GM12878 (cell line): ENCODE measurements at regions not wholly inside any gene's neighbourhood (a gene's known extent, or its start where the extent isn't known, plus 50 kb on each side); places are given as distances from the start of the nearest gene placed in this dataset.

ENCODE experiments used
- ATAC-seq: fragments of 200-7000 bp; cut with Tn5 transposase; 3 replicates; pipeline ENCODE4 v1.9.1; 2020; ENCODE audit warnings: mild to moderate bottlenecking, moderate library complexity
- BruUV-seq: library from RNA; stranded (reverse); fragments of 400-500 nt; replicated peaks from 2 replicates; lab custom pipeline; 2021; lab: Mats Ljungman, UMichigan
- CTCF ChIA-PET: fragments of 300-600 bp; sonication (Branson Sonifier 250); formaldehyde crosslinking; extraction: SDS; loops from one replicate; lab custom pipeline; 2021; ENCODE audit warnings: inconsistent platforms; lab: Yijun Ruan, JAX
- POLR2A ChIA-PET: fragments of 350-600 bp; formaldehyde crosslinking; extraction: SDS; loops from one replicate; lab custom pipeline; 2021; ENCODE audit warnings: inconsistent platforms; lab: Charles Lee
- RAD21 ChIA-PET: fragments of 300-600 bp; sonication (Branson Sonifier 250); formaldehyde crosslinking; loops from one replicate; lab custom pipeline; 2023; ENCODE audit warnings: antibody characterized with exemption; ENCODE audit not compliant: unreplicated experiment; lab: Charles Lee
- SMC1A ChIA-PET: fragments of 300-600 bp; sonication (Branson Sonifier 250); formaldehyde crosslinking; loops from one replicate; lab custom pipeline; 2023; ENCODE audit not compliant: unreplicated experiment, uncharacterized antibody; lab: Charles Lee
- DNase-seq: peaks from one replicate; pipeline ENCODE4 v3.0.0-alpha.2; 2011; ENCODE audit warnings: low read depth, low spot score
- FAIRE-seq: peaks from 3 replicates; lab custom pipeline; 2011; peaks lifted over from hg19 to GRCh38; lab: Jason Lieb, UNC
- H2AFZ ChIP-seq: 2 replicates; pipeline ENCODE4 v1.6.0; 2011; ENCODE audit warnings: low read depth, low read length, control low read depth; ENCODE audit not compliant: control insufficient read depth
- H3K27ac ChIP-seq: 2 replicates; pipeline ENCODE4 v1.5.1; 2011; ENCODE audit warnings: control low read depth; ENCODE audit not compliant: control insufficient read depth, insufficient read depth
- H3K27me3 ChIP-seq, 2 experiments: replicated peaks in 1 of 2; 2 replicates each; pipeline versions ENCODE4 v1.6.0 to v1.6.1; 2011; ENCODE audit warnings: low read length in 1 of 2; ENCODE audit not compliant: control insufficient read depth in 2 of 2, insufficient read depth in 2 of 2
- H3K36me3 ChIP-seq, 2 experiments: 2 replicates each; pipeline ENCODE4 v1.5.1; 2011; ENCODE audit warnings: low read length in 1 of 2; ENCODE audit not compliant: control insufficient read depth in 2 of 2, insufficient read depth in 2 of 2
- H3K4me1 ChIP-seq: 2 replicates; pipeline ENCODE4 v1.6.1; 2011; ENCODE audit warnings: mild to moderate bottlenecking, low read length, moderate library complexity, mixed read lengths; ENCODE audit not compliant: control insufficient read depth, insufficient read depth
- H3K4me2 ChIP-seq: 2 replicates; pipeline ENCODE4 v1.6.0; 2011; ENCODE audit warnings: control low read depth; ENCODE audit not compliant: control insufficient read depth, insufficient read depth
- H3K4me3 ChIP-seq: fragments of 200-600 bp; sonication (generic); 2 replicates; pipeline ENCODE4 v1.5.1; 2016
- H3K79me2 ChIP-seq: 2 replicates; pipeline ENCODE4 v1.6.0; 2011; ENCODE audit warnings: low read length; ENCODE audit not compliant: control insufficient read depth, insufficient read depth
- H3K9ac ChIP-seq: 2 replicates; pipeline ENCODE4 v1.8.0; 2011; ENCODE audit warnings: low read length, control low read depth, mixed read lengths; ENCODE audit not compliant: control insufficient read depth, insufficient read depth
- H3K9me3 ChIP-seq: replicated peaks from 3 replicates; pipeline ENCODE4 v1.5.1; 2011; ENCODE audit warnings: mild to moderate bottlenecking, low read length; ENCODE audit not compliant: control insufficient read depth, insufficient read depth
- H4K20me1 ChIP-seq: 2 replicates; pipeline ENCODE4 v1.6.0; 2011; ENCODE audit not compliant: control insufficient read depth, insufficient read depth
- ELK1 ChIP-seq: IDR thresholded peaks from 2 replicates; pipeline ENCODE4 v1.6.1; 2012; ENCODE audit warnings: low read depth, low read length, improper control_type of control experiment
- GATAD2B ChIP-seq: fragments of 450-650 bp; conservative IDR thresholded peaks from 2 replicates; pipeline ENCODE4 v1.6.1; 2017; ENCODE audit warnings: low read depth, mild to moderate bottlenecking, moderate library complexity
- KDM1A ChIP-seq: fragments of 200-600 bp; sonication (generic); IDR thresholded peaks from 2 replicates; pipeline ENCODE4 v1.6.1; 2016; ENCODE audit warnings: borderline replicate concordance
- KLF5 ChIP-seq: fragments of 450-650 bp; IDR thresholded peaks from 2 replicates; pipeline ENCODE4 v1.6.1; 2014; ENCODE audit warnings: mild to moderate bottlenecking; ENCODE audit not compliant: partially characterized antibody
- MEF2A ChIP-seq: IDR thresholded peaks from 2 replicates; pipeline ENCODE4 v1.6.1; 2011; ENCODE audit warnings: low read depth, mild to moderate bottlenecking, low read length, moderate library complexity; ENCODE audit not compliant: insufficient read depth
- NR2C1 ChIP-seq: fragments of 450-650 bp; IDR thresholded peaks from 2 replicates; pipeline ENCODE4 v1.6.1; 2017; ENCODE audit warnings: antibody characterized with exemption, mild to moderate bottlenecking, moderate library complexity
- PBX3 ChIP-seq: IDR thresholded peaks from 2 replicates; pipeline ENCODE4 v1.6.1; 2011; ENCODE audit warnings: mild to moderate bottlenecking, low read depth, low read length, moderate library complexity; ENCODE audit not compliant: insufficient replicate concordance
- RB1 ChIP-seq: fragments of 450-650 bp; formaldehyde crosslinking; IDR thresholded peaks from 2 replicates; pipeline ENCODE4 v1.6.1; 2017; ENCODE audit warnings: mild to moderate bottlenecking, borderline replicate concordance
- SRF ChIP-seq, 2 experiments: IDR thresholded peaks; 2 replicates each; pipeline ENCODE4 v1.6.1; 2011; ENCODE audit warnings: low read depth in 2 of 2, low read length in 2 of 2, mild to moderate bottlenecking in 1 of 2, moderate library complexity in 1 of 2
- TARDBP ChIP-seq: IDR thresholded peaks from 2 replicates; pipeline ENCODE4 v1.6.1; 2016; ENCODE audit warnings: borderline replicate concordance
- ZNF622 ChIP-seq: fragments of 450-650 bp; IDR thresholded peaks from 2 replicates; pipeline ENCODE4 v1.6.1; 2017; ENCODE audit warnings: mild to moderate bottlenecking, inconsistent platforms
- WGBS: methylation state at CpG from one replicate; pipeline ENCODE4 v1.1.6; 2016; ENCODE audit warnings: low lambda C conversion rate; ENCODE audit not compliant: insufficient replicate concordance, insufficient coverage; ENCODE audit errors: missing lambda C conversion rate; 5-methylcytosine and 5-hydroxymethylcytosine counted together
- in situ Hi-C: fragments of 300-500 bp; cut with MboI; formaldehyde crosslinking; loops from 9 replicates; pipeline ENCODE4 v1.14.3; 2018; ENCODE audit warnings: mixed read lengths
- intact Hi-C: fragments of 100-400 bp; cut with micrococcal nuclease; formaldehyde crosslinking; loops from one replicate; pipeline ENCODE4 v1.14.2; 2022; ENCODE audit not compliant: unreplicated experiment
- TF ChIP-seq, protein P1 (sequence below): fragments of 150-350 bp; IDR thresholded peaks from 2 replicates; pipeline ENCODE4 v1.6.1; 2014; ENCODE audit warnings: mild to moderate bottlenecking, low read depth, low read length
- TF ChIP-seq, protein P2 (sequence below): fragments of 450-650 bp; IDR thresholded peaks from 2 replicates; pipeline ENCODE4 v1.6.1; 2016; ENCODE audit warnings: mild to moderate bottlenecking, moderate library complexity, borderline replicate concordance
- TF ChIP-seq, protein P3 (sequence below), 3 experiments: IDR thresholded peaks in 2 of 3; conservative IDR thresholded peaks in 1 of 3; 2 replicates each; pipeline ENCODE4 v1.5.1; 2011; ENCODE audit warnings: low read depth in 3 of 3, low read length in 3 of 3, mild to moderate bottlenecking in 3 of 3, control low read depth in 2 of 3, moderate library complexity in 2 of 3, inconsistent platforms in 1 of 3, mixed read lengths in 1 of 3; ENCODE audit not compliant: control insufficient read depth in 2 of 3, insufficient read depth in 1 of 3; ENCODE audit errors: extremely low read depth in 1 of 3

GRCh38 chr6:156455847-156456246 is 321.3 kb upstream of the ARID1B start:
- Histone ChIP-seq H2AFZ (no peak overlapping the region), H3K27ac (no peak overlapping the region), H4K20me1 (no peaks in the 10 kb centered on the region), H3K9me3 (no peaks in the 10 kb centered on the region), H3K4me2 (no peak overlapping the region), H3K4me3 (no peak overlapping the region), H3K27me3 (no peaks in the 10 kb centered on the region; a peak in 1 of 4 replicates), H3K79me2 (no peaks in the 10 kb centered on the region), H3K4me1 (no peaks in the 10 kb centered on the region), H3K36me3 (no peaks in the 10 kb centered on the region), H3K9ac (no peak overlapping the region)
- SMC1A ChIA-PET = no interaction called here
- in situ Hi-C loops = no loop called here
- BruUV-seq = no TSS peak
- CTCF ChIA-PET = no interaction called here
- intact Hi-C loops = no loop called here
- FAIRE-seq = no peak
- POLR2A ChIA-PET = no interaction called here
- no peak for ATAC-seq
- DNase-seq = no peak
- WGBS = 75% methylated on average over 4 of the region's 4 CpGs
- RAD21 ChIA-PET = no interaction called here
- TF ChIP-seq TARDBP (no peak), GATAD2B (no peak), SRF (IDR thresholded peaks at IDR 0.05; ENCODE audit: low read depth in 2 of 2, low read length in 2 of 2) (no peak), ELK1 (no peak), RB1 (no peak), PBX3 (no peak), MEF2A (no peak), KDM1A (no peak), ZNF622 (no peak), NR2C1 (no peak), KLF5 (no peak)
- TF ChIP-seq, protein P1, sequence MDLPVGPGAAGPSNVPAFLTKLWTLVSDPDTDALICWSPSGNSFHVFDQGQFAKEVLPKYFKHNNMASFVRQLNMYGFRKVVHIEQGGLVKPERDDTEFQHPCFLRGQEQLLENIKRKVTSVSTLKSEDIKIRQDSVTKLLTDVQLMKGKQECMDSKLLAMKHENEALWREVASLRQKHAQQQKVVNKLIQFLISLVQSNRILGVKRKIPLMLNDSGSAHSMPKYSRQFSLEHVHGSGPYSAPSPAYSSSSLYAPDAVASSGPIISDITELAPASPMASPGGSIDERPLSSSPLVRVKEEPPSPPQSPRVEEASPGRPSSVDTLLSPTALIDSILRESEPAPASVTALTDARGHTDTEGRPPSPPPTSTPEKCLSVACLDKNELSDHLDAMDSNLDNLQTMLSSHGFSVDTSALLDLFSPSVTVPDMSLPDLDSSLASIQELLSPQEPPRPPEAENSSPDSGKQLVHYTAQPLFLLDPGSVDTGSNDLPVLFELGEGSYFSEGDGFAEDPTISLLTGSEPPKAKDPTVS = no peak
- TF ChIP-seq, protein P2, sequence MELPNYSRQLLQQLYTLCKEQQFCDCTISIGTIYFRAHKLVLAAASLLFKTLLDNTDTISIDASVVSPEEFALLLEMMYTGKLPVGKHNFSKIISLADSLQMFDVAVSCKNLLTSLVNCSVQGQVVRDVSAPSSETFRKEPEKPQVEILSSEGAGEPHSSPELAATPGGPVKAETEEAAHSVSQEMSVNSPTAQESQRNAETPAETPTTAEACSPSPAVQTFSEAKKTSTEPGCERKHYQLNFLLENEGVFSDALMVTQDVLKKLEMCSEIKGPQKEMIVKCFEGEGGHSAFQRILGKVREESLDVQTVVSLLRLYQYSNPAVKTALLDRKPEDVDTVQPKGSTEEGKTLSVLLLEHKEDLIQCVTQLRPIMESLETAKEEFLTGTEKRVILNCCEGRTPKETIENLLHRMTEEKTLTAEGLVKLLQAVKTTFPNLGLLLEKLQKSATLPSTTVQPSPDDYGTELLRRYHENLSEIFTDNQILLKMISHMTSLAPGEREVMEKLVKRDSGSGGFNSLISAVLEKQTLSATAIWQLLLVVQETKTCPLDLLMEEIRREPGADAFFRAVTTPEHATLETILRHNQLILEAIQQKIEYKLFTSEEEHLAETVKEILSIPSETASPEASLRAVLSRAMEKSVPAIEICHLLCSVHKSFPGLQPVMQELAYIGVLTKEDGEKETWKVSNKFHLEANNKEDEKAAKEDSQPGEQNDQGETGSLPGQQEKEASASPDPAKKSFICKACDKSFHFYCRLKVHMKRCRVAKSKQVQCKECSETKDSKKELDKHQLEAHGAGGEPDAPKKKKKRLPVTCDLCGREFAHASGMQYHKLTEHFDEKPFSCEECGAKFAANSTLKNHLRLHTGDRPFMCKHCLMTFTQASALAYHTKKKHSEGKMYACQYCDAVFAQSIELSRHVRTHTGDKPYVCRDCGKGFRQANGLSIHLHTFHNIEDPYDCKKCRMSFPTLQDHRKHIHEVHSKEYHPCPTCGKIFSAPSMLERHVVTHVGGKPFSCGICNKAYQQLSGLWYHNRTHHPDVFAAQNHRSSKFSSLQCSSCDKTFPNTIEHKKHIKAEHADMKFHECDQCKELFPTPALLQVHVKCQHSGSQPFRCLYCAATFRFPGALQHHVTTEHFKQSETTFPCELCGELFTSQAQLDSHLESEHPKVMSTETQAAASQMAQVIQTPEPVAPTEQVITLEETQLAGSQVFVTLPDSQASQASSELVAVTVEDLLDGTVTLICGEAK = no peak
- TF ChIP-seq, protein P3, sequence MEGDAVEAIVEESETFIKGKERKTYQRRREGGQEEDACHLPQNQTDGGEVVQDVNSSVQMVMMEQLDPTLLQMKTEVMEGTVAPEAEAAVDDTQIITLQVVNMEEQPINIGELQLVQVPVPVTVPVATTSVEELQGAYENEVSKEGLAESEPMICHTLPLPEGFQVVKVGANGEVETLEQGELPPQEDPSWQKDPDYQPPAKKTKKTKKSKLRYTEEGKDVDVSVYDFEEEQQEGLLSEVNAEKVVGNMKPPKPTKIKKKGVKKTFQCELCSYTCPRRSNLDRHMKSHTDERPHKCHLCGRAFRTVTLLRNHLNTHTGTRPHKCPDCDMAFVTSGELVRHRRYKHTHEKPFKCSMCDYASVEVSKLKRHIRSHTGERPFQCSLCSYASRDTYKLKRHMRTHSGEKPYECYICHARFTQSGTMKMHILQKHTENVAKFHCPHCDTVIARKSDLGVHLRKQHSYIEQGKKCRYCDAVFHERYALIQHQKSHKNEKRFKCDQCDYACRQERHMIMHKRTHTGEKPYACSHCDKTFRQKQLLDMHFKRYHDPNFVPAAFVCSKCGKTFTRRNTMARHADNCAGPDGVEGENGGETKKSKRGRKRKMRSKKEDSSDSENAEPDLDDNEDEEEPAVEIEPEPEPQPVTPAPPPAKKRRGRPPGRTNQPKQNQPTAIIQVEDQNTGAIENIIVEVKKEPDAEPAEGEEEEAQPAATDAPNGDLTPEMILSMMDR (IDR thresholded peaks at IDR 0.05 in 2 of 3, conservative IDR thresholded peaks at IDR 0.05 in 1 of 3; ENCODE audit: control insufficient read depth in 2 of 3, extremely low read depth in 1 of 3, insufficient read depth in 1 of 3, low read depth in 3 of 3, low read length in 3 of 3) = no peak
